RWPE1 (cell line): ENCODE measurements at regions not wholly inside any gene's neighbourhood (a gene's known extent, or its start where the extent isn't known, plus 50 kb on each side); places are given as distances from the start of the nearest gene placed in this dataset.

Source experiments
- CTCF ChIA-PET: fragments of 350-600 bp; sonication (Branson Sonifier 250); formaldehyde crosslinking; extraction: SDS; loops from one replicate; lab custom pipeline; 2021; lab: Yijun Ruan, JAX
- POLR2A ChIA-PET: fragments of 400-600 bp; formaldehyde crosslinking; extraction: SDS; loops from one replicate; lab custom pipeline; 2020; ENCODE audit warnings: antibody characterized with exemption; ENCODE audit not compliant: low non-redundant PET; lab: Yijun Ruan, JAX
- DNase-seq: peaks from one replicate; pipeline ENCODE4 v3.0.0; 2012; ENCODE audit warnings: low spot score
- H3K27ac ChIP-seq: fragments of 450-650 bp; 2 replicates; pipeline ENCODE4 v1.5.1; 2017
- TF ChIP-seq, protein P1 (sequence below): fragments of 450-650 bp; conservative IDR thresholded peaks from 2 replicates; pipeline ENCODE4 v1.5.1; 2017; ENCODE audit warnings: low read depth, mild to moderate bottlenecking

DNA sequence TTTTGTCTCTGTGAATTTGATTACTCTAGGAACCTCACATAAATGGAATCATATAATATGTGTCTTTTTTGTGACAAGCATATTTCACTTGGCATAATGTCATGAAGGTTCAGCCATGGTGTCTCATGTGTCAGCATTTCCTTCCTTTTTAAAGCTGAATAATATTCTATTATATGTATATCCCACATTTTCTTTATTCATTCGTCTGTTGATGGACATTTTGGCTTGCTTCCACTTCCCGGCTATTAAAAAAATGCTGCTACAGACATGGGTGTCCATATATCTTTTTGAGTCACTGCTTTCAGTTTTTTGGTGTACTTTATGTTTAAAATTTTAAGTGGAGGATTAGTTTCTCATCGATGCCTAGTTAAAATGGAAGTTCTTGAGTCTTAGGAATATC lies 59.8 kb upstream of the C5orf63 start:
- TF ChIP-seq, protein P1, sequence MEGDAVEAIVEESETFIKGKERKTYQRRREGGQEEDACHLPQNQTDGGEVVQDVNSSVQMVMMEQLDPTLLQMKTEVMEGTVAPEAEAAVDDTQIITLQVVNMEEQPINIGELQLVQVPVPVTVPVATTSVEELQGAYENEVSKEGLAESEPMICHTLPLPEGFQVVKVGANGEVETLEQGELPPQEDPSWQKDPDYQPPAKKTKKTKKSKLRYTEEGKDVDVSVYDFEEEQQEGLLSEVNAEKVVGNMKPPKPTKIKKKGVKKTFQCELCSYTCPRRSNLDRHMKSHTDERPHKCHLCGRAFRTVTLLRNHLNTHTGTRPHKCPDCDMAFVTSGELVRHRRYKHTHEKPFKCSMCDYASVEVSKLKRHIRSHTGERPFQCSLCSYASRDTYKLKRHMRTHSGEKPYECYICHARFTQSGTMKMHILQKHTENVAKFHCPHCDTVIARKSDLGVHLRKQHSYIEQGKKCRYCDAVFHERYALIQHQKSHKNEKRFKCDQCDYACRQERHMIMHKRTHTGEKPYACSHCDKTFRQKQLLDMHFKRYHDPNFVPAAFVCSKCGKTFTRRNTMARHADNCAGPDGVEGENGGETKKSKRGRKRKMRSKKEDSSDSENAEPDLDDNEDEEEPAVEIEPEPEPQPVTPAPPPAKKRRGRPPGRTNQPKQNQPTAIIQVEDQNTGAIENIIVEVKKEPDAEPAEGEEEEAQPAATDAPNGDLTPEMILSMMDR = no peak
- no peak overlapping the region for H3K27ac ChIP-seq
- CTCF ChIA-PET = interaction anchor here (0.7 kb wide), 1 partner anchor 111 kb away, joined by 3 read pairs; no protein-coding TSS in a partner anchor
- DNase-seq = no peak
- POLR2A ChIA-PET = no interaction called here

DNA sequence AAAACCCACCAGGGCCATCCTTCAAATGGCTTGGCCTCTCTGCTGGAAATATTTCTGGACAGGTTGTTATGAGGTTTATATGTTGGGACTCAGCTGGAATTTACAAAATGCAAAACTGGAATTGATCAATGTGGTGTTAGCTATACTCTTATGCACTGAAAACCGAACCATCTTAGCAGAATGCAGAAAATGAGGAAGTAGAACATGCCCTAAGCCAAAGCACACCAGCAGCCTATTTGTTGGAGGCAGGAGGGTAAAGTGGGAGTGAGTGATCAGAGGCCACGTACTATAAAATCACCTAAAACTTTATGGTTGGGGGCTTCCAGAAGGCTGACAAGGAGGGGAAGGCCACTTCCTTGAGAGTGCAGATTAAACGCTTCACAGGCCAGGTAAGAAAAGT lies 63.6 kb upstream of the C5orf63 start:
- TF ChIP-seq, protein P1 = no peak
- CTCF ChIA-PET = no interaction called here
- H3K27ac ChIP-seq = no peak overlapping the region
- POLR2A ChIA-PET = no interaction called here
- no peak for DNase-seq

DNA sequence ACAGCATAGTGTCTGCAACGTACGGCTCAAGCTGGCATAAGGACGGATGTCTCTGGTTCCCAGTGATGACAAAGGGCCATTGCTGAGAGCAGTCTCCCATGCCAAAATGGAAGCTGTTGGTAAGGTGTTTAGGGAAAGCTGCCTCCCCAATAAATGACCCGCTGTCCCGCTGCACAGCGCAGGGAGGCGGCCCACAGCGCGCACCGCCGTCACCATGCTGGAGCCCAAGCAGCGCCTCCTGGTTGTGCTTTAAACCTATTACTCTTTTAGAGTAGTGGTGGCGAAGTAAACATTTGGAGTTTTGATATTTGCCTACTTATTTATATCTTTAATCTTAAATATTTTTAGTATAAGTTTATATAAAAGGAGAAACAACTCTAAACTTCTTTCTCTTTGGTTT lies 70.4 kb upstream of the C5orf63 start:
- ChIA-PET CTCF (no interaction called here), POLR2A (no interaction called here)
- DNase-seq = no peak
- H3K27ac ChIP-seq = no peak overlapping the region
- TF ChIP-seq, protein P1 = no peak

DNA sequence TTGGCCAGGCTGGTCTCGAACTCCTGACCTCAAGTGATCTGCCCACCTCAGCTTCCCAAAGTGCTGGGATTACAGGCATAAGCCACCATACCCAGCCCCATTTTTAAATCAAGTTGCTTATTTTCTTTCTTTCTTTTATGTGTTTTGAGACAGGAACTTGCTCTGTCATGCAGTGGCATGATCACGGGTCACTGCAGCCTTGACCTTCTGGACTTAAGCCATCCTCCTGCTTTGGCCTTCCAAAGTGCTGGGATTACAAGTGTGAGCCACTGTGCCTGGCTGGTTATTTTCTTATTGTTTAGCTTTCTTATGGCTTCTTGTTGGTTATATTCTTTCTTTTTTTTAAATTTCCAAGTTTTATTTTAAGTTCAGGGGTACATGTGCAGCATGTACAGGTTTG lies 79.7 kb upstream of the C5orf63 start:
- no peak overlapping the region for H3K27ac ChIP-seq
- no peak for DNase-seq
- TF ChIP-seq, protein P1 = no peak
- CTCF ChIA-PET = no interaction called here
- POLR2A ChIA-PET = no interaction called here

DNA sequence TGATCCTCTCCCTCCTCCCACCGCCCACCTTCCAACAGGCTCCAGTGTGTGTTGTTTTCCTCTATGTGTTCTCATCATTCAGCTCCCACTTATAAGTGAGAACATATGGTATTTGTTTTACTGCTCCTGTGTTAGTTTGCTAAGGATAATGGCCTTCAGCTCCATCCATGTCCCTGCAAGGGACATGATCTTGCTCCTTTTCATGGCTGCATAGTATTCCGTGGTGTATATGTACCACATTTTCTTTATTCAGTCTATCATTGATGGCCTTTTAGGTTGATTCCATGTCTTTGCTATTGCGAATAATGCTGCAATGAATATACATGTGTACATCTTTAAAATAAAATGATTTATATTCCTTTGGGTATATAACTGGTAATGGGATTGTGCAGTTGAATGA lies 80.2 kb upstream of the C5orf63 start:
- CTCF ChIA-PET = no interaction called here
- POLR2A ChIA-PET = no interaction called here
- no peak for DNase-seq
- TF ChIP-seq, protein P1 = no peak
- no peak overlapping the region for H3K27ac ChIP-seq

DNA sequence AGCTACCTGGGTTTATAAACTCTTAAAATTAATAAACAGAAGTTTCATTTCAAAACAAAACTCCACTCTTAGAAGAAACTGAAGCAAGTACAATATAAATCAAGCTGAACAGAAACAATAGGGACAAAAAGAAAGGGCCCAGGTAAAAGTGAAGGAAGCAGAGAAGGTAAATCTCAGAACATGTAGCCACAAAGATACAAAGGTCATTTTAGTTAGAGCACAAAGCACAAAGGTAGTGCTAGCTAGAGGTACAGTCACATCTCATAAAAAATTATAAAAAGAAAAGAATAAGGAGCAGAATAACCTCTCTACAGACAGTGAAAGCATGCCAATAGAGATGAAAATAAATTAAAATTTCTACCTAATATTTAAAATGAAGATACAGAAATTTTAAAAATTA lies 90.4 kb upstream of the C5orf63 start:
- POLR2A ChIA-PET = no interaction called here
- TF ChIP-seq, protein P1 = no peak
- H3K27ac ChIP-seq = no peak overlapping the region
- DNase-seq = no peak
- CTCF ChIA-PET = no interaction called here
